ENCODE measurements at regions not wholly inside any gene's neighbourhood (a gene's known extent, or its start where the extent isn't known, plus 50 kb on each side); places are given as distances from the start of the nearest gene placed in this dataset.

- TF ChIP-seq SIN3A (IDR thresholded peaks at IDR 0.05; ENCODE audit: borderline replicate concordance, insufficient read depth, low read length): no peak
- TF ChIP-seq TAF1 (IDR thresholded peaks at IDR 0.05; ENCODE audit: borderline replicate concordance, insufficient read depth, low read length): no peak
- no peak for TF ChIP-seq POLR2AphosphoS5 (IDR thresholded peaks at IDR 0.05; ENCODE audit: low read depth, low read length)
- TF ChIP-seq, protein P1, sequence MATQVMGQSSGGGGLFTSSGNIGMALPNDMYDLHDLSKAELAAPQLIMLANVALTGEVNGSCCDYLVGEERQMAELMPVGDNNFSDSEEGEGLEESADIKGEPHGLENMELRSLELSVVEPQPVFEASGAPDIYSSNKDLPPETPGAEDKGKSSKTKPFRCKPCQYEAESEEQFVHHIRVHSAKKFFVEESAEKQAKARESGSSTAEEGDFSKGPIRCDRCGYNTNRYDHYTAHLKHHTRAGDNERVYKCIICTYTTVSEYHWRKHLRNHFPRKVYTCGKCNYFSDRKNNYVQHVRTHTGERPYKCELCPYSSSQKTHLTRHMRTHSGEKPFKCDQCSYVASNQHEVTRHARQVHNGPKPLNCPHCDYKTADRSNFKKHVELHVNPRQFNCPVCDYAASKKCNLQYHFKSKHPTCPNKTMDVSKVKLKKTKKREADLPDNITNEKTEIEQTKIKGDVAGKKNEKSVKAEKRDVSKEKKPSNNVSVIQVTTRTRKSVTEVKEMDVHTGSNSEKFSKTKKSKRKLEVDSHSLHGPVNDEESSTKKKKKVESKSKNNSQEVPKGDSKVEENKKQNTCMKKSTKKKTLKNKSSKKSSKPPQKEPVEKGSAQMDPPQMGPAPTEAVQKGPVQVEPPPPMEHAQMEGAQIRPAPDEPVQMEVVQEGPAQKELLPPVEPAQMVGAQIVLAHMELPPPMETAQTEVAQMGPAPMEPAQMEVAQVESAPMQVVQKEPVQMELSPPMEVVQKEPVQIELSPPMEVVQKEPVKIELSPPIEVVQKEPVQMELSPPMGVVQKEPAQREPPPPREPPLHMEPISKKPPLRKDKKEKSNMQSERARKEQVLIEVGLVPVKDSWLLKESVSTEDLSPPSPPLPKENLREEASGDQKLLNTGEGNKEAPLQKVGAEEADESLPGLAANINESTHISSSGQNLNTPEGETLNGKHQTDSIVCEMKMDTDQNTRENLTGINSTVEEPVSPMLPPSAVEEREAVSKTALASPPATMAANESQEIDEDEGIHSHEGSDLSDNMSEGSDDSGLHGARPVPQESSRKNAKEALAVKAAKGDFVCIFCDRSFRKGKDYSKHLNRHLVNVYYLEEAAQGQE (IDR thresholded peaks at IDR 0.05; ENCODE audit: insufficient read depth in 1 of 2, low read depth in 2 of 2, low read length in 2 of 2): no peak
- no peak for TF ChIP-seq FOXP2 (optimal IDR thresholded peaks at IDR 0.05; ENCODE audit: borderline replicate concordance, extremely low read depth, extremely low read length, insufficient read depth)
These were observed 141.7 kb upstream of the GRIA4 start for GRCh38 chr11:105468154-105468553.

All from PFSK-1 (cell line).